Smooth muscle cell (in vitro differentiated cells): ENCODE measurements at regions not wholly inside any gene's neighbourhood (a gene's known extent, or its start where the extent isn't known, plus 50 kb on each side); places are given as distances from the start of the nearest gene placed in this dataset.
"Not testable (repeated sequence)": the region's sequence is repeated elsewhere in the genome, so short reads cannot be mapped to it uniquely, and the experiment has no call there.

Source experiments
- DNase-seq: peaks from one replicate; lab custom pipeline; 2025; ENCODE audit not compliant: unreplicated experiment; lab: John Stamatoyannopoulos, UW
- H2AFZ ChIP-seq: fragments of 200-600 bp; sonication (generic); 2 replicates; pipeline ENCODE4 v1.6.0; 2016; ENCODE audit warnings: antibody characterized with exemption, low read depth, mild to moderate bottlenecking
- H3F3A ChIP-seq: fragments of 200-600 bp; sonication (generic); 2 replicates; pipeline ENCODE4 v1.6.0; 2017; ENCODE audit warnings: antibody characterized with exemption, low read depth
- H3K27ac ChIP-seq: fragments of 200-600 bp; sonication (generic); 2 replicates; pipeline ENCODE4 v1.5.1; 2016; ENCODE audit warnings: low read depth, mild to moderate bottlenecking
- H3K27me3 ChIP-seq: fragments of 200-600 bp; sonication (generic); 2 replicates; pipeline ENCODE4 v1.6.1; 2016; ENCODE audit warnings: low read depth, mild to moderate bottlenecking
- H3K36me3 ChIP-seq: fragments of 200-600 bp; sonication (generic); 2 replicates; pipeline ENCODE4 v1.5.1; 2016; ENCODE audit warnings: low read depth
- H3K4me1 ChIP-seq: fragments of 200-600 bp; sonication (generic); 2 replicates; pipeline ENCODE4 v1.5.1; 2016; ENCODE audit warnings: low read depth
- H3K4me2 ChIP-seq: fragments of 200-600 bp; sonication (generic); 2 replicates; pipeline ENCODE4 v1.6.0; 2016; ENCODE audit warnings: mild to moderate bottlenecking
- H3K4me3 ChIP-seq: fragments of 200-600 bp; sonication (generic); 2 replicates; pipeline ENCODE4 v1.5.1; 2016; ENCODE audit warnings: mild to moderate bottlenecking
- H3K79me2 ChIP-seq: fragments of 200-600 bp; sonication (generic); 2 replicates; pipeline ENCODE4 v1.6.0; 2016; ENCODE audit warnings: low read depth, mild to moderate bottlenecking
- H3K9ac ChIP-seq: fragments of 200-600 bp; sonication (generic); 2 replicates; pipeline ENCODE4 v1.6.0; 2016; ENCODE audit warnings: low read depth
- H3K9me3 ChIP-seq: fragments of 200-600 bp; sonication (generic); replicated peaks from 2 replicates; pipeline ENCODE4 v1.5.1; 2016; ENCODE audit warnings: low read depth
- H4K20me1 ChIP-seq: fragments of 200-600 bp; sonication (generic); 2 replicates; pipeline ENCODE4 v1.6.0; 2016; ENCODE audit warnings: low read depth
- WGBS: methylation state at CpG from one replicate; pipeline ENCODE4 v1.1.7; 2016; ENCODE audit warnings: low lambda C conversion rate; 5-methylcytosine and 5-hydroxymethylcytosine counted together
- TF ChIP-seq, protein P1 (sequence below): fragments of 200-600 bp; sonication (generic); IDR thresholded peaks from 2 replicates; pipeline ENCODE4 v1.5.1; 2017; ENCODE audit warnings: borderline replicate concordance, mild to moderate bottlenecking, antibody characterized with exemption; ENCODE audit not compliant: insufficient read depth, poor library complexity, severe bottlenecking

DNA sequence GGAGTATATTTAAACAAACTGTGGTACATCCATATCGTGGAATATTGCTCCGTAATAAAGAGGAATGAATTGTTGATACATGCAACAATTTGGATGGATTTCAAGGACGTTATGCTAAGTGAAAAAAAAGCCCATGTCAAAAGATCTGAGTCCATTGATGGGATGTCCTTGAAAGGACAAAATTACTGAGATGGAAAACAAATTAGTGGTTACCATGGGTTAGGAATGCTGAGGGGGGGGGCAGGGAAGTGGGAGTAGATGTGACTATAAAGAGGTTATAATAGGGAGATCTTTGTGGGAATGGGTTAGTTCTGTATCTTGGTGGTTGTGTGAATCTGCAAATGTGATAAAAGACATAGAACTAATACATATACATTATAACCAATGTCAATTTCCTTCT is 409.3 kb downstream of the SRGAP2C start:
- Histone ChIP-seq H3K4me2 (no peak overlapping the region), H3F3A (no peaks in the 10 kb centered on the region), H3K4me1 (no peaks in the 10 kb centered on the region), H3K27ac (no peak overlapping the region), H3K9ac (no peak overlapping the region), H3K27me3 (no peaks in the 10 kb centered on the region), H4K20me1 (no peaks in the 10 kb centered on the region), H3K79me2 (no peaks in the 10 kb centered on the region), H3K4me3 (no peak overlapping the region), H2AFZ (no peak overlapping the region), H3K9me3 (no peaks in the 10 kb centered on the region), H3K36me3 (no peaks in the 10 kb centered on the region)
- WGBS = 93% methylated on average over 3 of the region's 3 CpGs
- TF ChIP-seq, protein P1, sequence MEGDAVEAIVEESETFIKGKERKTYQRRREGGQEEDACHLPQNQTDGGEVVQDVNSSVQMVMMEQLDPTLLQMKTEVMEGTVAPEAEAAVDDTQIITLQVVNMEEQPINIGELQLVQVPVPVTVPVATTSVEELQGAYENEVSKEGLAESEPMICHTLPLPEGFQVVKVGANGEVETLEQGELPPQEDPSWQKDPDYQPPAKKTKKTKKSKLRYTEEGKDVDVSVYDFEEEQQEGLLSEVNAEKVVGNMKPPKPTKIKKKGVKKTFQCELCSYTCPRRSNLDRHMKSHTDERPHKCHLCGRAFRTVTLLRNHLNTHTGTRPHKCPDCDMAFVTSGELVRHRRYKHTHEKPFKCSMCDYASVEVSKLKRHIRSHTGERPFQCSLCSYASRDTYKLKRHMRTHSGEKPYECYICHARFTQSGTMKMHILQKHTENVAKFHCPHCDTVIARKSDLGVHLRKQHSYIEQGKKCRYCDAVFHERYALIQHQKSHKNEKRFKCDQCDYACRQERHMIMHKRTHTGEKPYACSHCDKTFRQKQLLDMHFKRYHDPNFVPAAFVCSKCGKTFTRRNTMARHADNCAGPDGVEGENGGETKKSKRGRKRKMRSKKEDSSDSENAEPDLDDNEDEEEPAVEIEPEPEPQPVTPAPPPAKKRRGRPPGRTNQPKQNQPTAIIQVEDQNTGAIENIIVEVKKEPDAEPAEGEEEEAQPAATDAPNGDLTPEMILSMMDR = no peak
- DNase-seq = no peak

DNA sequence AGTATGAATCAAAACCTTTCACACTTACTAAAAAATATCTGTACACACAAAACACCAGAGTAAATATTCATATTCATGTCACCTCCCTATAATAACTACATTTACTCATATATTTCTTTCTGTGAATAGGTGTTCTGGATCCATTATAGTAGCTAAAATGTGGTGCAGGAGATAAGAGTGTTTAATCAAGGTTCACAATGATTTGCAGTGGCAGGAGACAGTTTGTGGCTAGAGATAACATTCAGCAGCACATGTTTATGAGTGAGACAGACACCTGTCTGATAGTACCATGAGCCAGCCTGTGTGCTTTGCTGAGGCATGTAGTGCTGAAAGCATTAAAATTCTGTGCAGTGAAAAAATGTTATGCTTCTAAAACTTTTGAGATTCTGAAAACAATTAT is 410.3 kb downstream of the SRGAP2C start:
- TF ChIP-seq, protein P1 = no peak
- Histone ChIP-seq H3K27ac (no peak overlapping the region), H3K4me3 (no peak overlapping the region), H3K27me3 (no peaks in the 10 kb centered on the region), H3K4me1 (no peaks in the 10 kb centered on the region), H3F3A (no peaks in the 10 kb centered on the region), H3K9me3 (no peaks in the 10 kb centered on the region), H3K79me2 (no peaks in the 10 kb centered on the region), H2AFZ (no peak overlapping the region), H4K20me1 (no peaks in the 10 kb centered on the region), H3K36me3 (no peaks in the 10 kb centered on the region), H3K4me2 (no peak overlapping the region), H3K9ac (no peak overlapping the region)
- no peak for DNase-seq

DNA sequence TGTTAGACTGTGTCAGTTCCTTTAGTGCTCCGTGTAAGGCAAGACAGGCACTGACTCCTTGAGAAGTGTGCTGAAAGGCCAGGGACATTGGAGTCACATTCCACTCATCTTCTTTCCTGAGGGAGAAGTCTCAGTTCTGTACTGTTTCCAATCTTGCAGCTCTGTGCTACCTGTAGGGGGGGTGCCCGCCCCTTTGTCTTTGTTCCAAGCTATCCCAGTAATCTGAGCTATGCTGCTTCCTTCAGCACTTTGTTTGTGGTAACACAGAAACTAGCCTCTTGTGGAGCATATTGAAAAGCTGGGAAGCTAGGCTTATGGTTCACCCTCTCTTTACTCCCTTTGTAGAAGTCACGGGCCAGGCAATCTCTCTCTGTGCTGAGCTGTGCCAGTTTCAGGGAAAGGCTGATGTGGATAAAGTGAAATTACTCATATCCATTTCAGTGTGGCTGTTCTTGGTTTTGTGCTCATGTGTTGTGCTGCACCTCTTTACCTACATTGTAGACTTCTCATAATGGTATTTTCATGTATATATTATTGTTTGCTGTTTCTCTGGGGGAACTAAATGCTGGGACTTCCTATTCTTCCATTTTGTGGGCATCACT is 420.2 kb downstream of the SRGAP2C start:
- H3F3A ChIP-seq, H3K4me2 ChIP-seq, H3K9me3 ChIP-seq, H3K79me2 ChIP-seq, H2AFZ ChIP-seq, H3K36me3 ChIP-seq, H3K27me3 ChIP-seq, DNase-seq, H4K20me1 ChIP-seq, H3K4me3 ChIP-seq, H3K4me1 ChIP-seq, H3K27ac ChIP-seq, H3K9ac ChIP-seq: not testable (repeated sequence)
- 90% methylated on average over 2 of the region's 3 CpGs for WGBS

DNA sequence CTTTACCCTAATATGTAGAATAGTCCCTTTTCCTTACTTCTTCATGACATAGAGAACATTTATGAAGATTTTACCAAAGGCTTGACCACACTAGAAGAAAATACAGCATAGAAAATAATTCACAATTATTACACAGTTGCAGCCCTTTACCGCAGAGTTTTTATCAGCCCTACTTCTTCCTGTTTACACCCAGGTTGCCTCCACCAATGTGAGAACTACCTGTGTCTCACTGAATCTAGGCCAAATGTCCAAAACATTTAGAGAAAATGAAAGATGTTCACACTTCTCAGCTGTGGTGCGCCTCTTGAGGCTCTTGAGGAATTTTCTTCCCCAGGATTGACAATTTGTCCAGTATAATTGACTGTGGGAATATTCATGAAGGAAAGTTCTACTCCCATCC is 422.7 kb downstream of the SRGAP2C start:
- 100% methylated on average over 1 of the region's 2 CpGs for WGBS
- not testable (repeated sequence) for H3K4me3 ChIP-seq, H2AFZ ChIP-seq, H3K79me2 ChIP-seq, H4K20me1 ChIP-seq, H3K9me3 ChIP-seq, H3K27me3 ChIP-seq, H3K9ac ChIP-seq, H3K4me2 ChIP-seq, H3K36me3 ChIP-seq, H3K27ac ChIP-seq, DNase-seq, H3K4me1 ChIP-seq, H3F3A ChIP-seq
